Mesendoderm (in vitro differentiated cells): ENCODE measurements at regions not wholly inside any gene's neighbourhood (a gene's known extent, or its start where the extent isn't known, plus 50 kb on each side); places are given as distances from the start of the nearest gene placed in this dataset.
"Not testable (repeated sequence)": the region's sequence is repeated elsewhere in the genome, so short reads cannot be mapped to it uniquely, and the experiment has no call there.

Experiments used
- DNase-seq: peaks from one replicate; pipeline ENCODE4 v3.0.0; 2013
- H2AK5ac ChIP-seq: 2 replicates; pipeline ENCODE4 v1.6.1; 2013; ENCODE audit warnings: low read length, inconsistent platforms
- H2BK120ac ChIP-seq: 2 replicates; pipeline ENCODE4 v1.6.1; 2013; ENCODE audit warnings: low read depth, mild to moderate bottlenecking, low read length, moderate library complexity, mixed read lengths
- H2BK15ac ChIP-seq: replicated peaks from 2 replicates; pipeline ENCODE4 v1.6.1; 2013; ENCODE audit warnings: low read depth, mild to moderate bottlenecking, moderate library complexity
- H2BK5ac ChIP-seq: 2 replicates; pipeline ENCODE4 v1.6.1; 2013; ENCODE audit warnings: low read length, inconsistent platforms
- H3K18ac ChIP-seq: 2 replicates; pipeline ENCODE4 v1.6.1; 2013; ENCODE audit warnings: mild to moderate bottlenecking, low read length, mixed read lengths
- H3K23ac ChIP-seq: one replicate; pipeline ENCODE4 v1.6.1; 2013; ENCODE audit warnings: low read length
- H3K27ac ChIP-seq: 2 replicates; pipeline ENCODE4 v1.5.1; 2013; ENCODE audit warnings: low read depth, mild to moderate bottlenecking, inconsistent platforms, low read length, moderate library complexity
- H3K27me3 ChIP-seq: 2 replicates; pipeline ENCODE4 v1.6.1; 2013; ENCODE audit warnings: low read length, control low read depth, mild to moderate bottlenecking, inconsistent platforms; ENCODE audit not compliant: insufficient read depth, poor library complexity
- H3K36me3 ChIP-seq: 2 replicates; pipeline ENCODE4 v1.6.1; 2013; ENCODE audit warnings: low read length, inconsistent platforms; ENCODE audit not compliant: control insufficient read depth, insufficient read depth
- H3K4ac ChIP-seq: one replicate; pipeline ENCODE4 v1.6.1; 2013; ENCODE audit warnings: low read depth, mild to moderate bottlenecking, low read length, moderate library complexity
- H3K4me1 ChIP-seq: 2 replicates; pipeline ENCODE4 v1.6.1; 2013; ENCODE audit warnings: low read depth, low read length, inconsistent platforms; ENCODE audit not compliant: control insufficient read depth
- H3K4me2 ChIP-seq: 2 replicates; pipeline ENCODE4 v1.6.1; 2013; ENCODE audit warnings: low read length
- H3K4me3 ChIP-seq: 2 replicates; pipeline ENCODE4 v1.5.1; 2013; ENCODE audit warnings: mild to moderate bottlenecking, low read length
- H3K56ac ChIP-seq: one replicate; pipeline ENCODE4 v1.6.1; 2013; ENCODE audit warnings: low read length
- H3K79me1 ChIP-seq: 2 replicates; pipeline ENCODE4 v1.6.1; 2013; ENCODE audit warnings: low read length, inconsistent platforms
- H3K79me2 ChIP-seq: 2 replicates; pipeline ENCODE4 v1.6.1; 2013; ENCODE audit warnings: mild to moderate bottlenecking, low read length; ENCODE audit not compliant: control insufficient read depth, insufficient read depth
- H3K9ac ChIP-seq: 2 replicates; pipeline ENCODE4 v1.6.1; 2013; ENCODE audit warnings: low read length, inconsistent platforms
- H4K5ac ChIP-seq: one replicate; pipeline ENCODE4 v1.6.1; 2013; ENCODE audit warnings: low read length
- H4K8ac ChIP-seq: one replicate; pipeline ENCODE4 v1.6.1; 2013; ENCODE audit warnings: low read depth, mild to moderate bottlenecking, control low read depth, low read length, moderate library complexity
- WGBS: extraction: QIAGEN DNeasy Blood & Tissue Kit; methylation state at CpG from one replicate; pipeline ENCODE4 v1.1.7; 2013; ENCODE audit warnings: low lambda C conversion rate, missing lambda C conversion rate; ENCODE audit not compliant: insufficient coverage; ENCODE audit errors: extremely low coverage; 5-methylcytosine and 5-hydroxymethylcytosine counted together

GRCh38 chr1:169046671-169047070 is 59.8 kb upstream of the ATP1B1 start:
- H3K56ac ChIP-seq, result no peak overlapping the region
- H4K5ac ChIP-seq, result no peak overlapping the region
- no peak overlapping the region for H4K8ac ChIP-seq
- no peaks in the 10 kb centered on the region for H3K79me1 ChIP-seq
- H3K9ac ChIP-seq, result no peak overlapping the region
- no peak overlapping the region for H3K4me2 ChIP-seq
- H3K27ac ChIP-seq, result no peak overlapping the region
- no peak overlapping the region for H2AK5ac ChIP-seq
- H3K18ac ChIP-seq, result no peak overlapping the region
- no peaks in the 10 kb centered on the region for H3K36me3 ChIP-seq
- H2BK120ac ChIP-seq, result no peak overlapping the region
- H3K27me3 ChIP-seq, result no peaks in the 10 kb centered on the region
- WGBS, result no CpG with 5 or more reads among the region's 3 CpGs
- H2BK15ac ChIP-seq, result no peak overlapping the region
- H3K23ac ChIP-seq, result no peak overlapping the region
- H2BK5ac ChIP-seq, result no peak overlapping the region
- no peaks in the 10 kb centered on the region for H3K79me2 ChIP-seq
- no peaks in the 10 kb centered on the region for H3K4me1 ChIP-seq
- no peak overlapping the region for H3K4ac ChIP-seq
- DNase-seq, result no peak
- no peak overlapping the region for H3K4me3 ChIP-seq

GRCh38 chr1:169047074-169047473 is 59.4 kb upstream of the ATP1B1 start:
- Histone ChIP-seq H3K4me1 (no peaks in the 10 kb centered on the region), H3K4me2 (no peak overlapping the region), H4K5ac (no peak overlapping the region), H2BK5ac (no peak overlapping the region), H2BK120ac (no peak overlapping the region), H3K36me3 (no peaks in the 10 kb centered on the region), H3K9ac (no peak overlapping the region), H2AK5ac (no peak overlapping the region), H3K56ac (no peak overlapping the region), H3K4ac (no peak overlapping the region), H3K4me3 (no peak overlapping the region), H3K27ac (no peak overlapping the region), H3K27me3 (no peaks in the 10 kb centered on the region), H3K23ac (no peak overlapping the region), H2BK15ac (no peak overlapping the region), H3K79me1 (no peaks in the 10 kb centered on the region), H3K79me2 (no peaks in the 10 kb centered on the region), H4K8ac (no peak overlapping the region), H3K18ac (no peak overlapping the region)
- DNase-seq, result no peak
- no CpG with 5 or more reads among the region's 1 CpG for WGBS

- DNase-seq, result no peak
- H4K8ac ChIP-seq, result no peak overlapping the region
- H3K27ac ChIP-seq, result no peak overlapping the region
- no CpG with 5 or more reads among the region's 3 CpGs for WGBS
- no peaks in the 10 kb centered on the region for H3K27me3 ChIP-seq
- no peaks in the 10 kb centered on the region for H3K4me1 ChIP-seq
- H2BK15ac ChIP-seq, result no peak overlapping the region
- no peaks in the 10 kb centered on the region for H3K36me3 ChIP-seq
- H3K56ac ChIP-seq, result no peak overlapping the region
- H3K4me2 ChIP-seq, result no peak overlapping the region
- no peaks in the 10 kb centered on the region for H3K79me1 ChIP-seq
- no peak overlapping the region for H3K9ac ChIP-seq
- H2BK120ac ChIP-seq, result no peak overlapping the region
- no peaks in the 10 kb centered on the region for H3K79me2 ChIP-seq
- H3K23ac ChIP-seq, result no peak overlapping the region
- H3K4ac ChIP-seq, result no peak overlapping the region
- no peak overlapping the region for H2BK5ac ChIP-seq
- no peak overlapping the region for H3K18ac ChIP-seq
- H4K5ac ChIP-seq, result no peak overlapping the region
- H3K4me3 ChIP-seq, result no peak overlapping the region
- H2AK5ac ChIP-seq, result no peak overlapping the region
Observed at GRCh38 chr1:169048043-169048442, 58.4 kb upstream of the ATP1B1 start.

- H3K23ac ChIP-seq, result no peak overlapping the region
- no peak overlapping the region for H3K4me3 ChIP-seq
- H2BK120ac ChIP-seq, result no peak overlapping the region
- no peak overlapping the region for H4K8ac ChIP-seq
- H3K4ac ChIP-seq, result no peak overlapping the region
- no peak for DNase-seq
- H3K79me2 ChIP-seq, result no peaks in the 10 kb centered on the region
- H3K4me2 ChIP-seq, result no peak overlapping the region
- H2BK15ac ChIP-seq, result no peak overlapping the region
- no peak overlapping the region for H2BK5ac ChIP-seq
- no peak overlapping the region for H3K9ac ChIP-seq
- no peaks in the 10 kb centered on the region for H3K36me3 ChIP-seq
- no peak overlapping the region for H3K56ac ChIP-seq
- no peak overlapping the region for H3K18ac ChIP-seq
- no peaks in the 10 kb centered on the region for H3K27me3 ChIP-seq
- no CpG with 5 or more reads among the region's 5 CpGs for WGBS
- H3K4me1 ChIP-seq, result no peaks in the 10 kb centered on the region
- no peak overlapping the region for H4K5ac ChIP-seq
- H3K27ac ChIP-seq, result no peak overlapping the region
- H3K79me1 ChIP-seq, result no peaks in the 10 kb centered on the region
- no peak overlapping the region for H2AK5ac ChIP-seq
Observed at GRCh38 chr1:169049258-169049938, 57.1 kb upstream of the ATP1B1 start.

- H2BK5ac ChIP-seq, result no peak overlapping the region
- H3K27me3 ChIP-seq, result no peaks in the 10 kb centered on the region
- H3K79me2 ChIP-seq, result no peaks in the 10 kb centered on the region
- no peak overlapping the region for H3K18ac ChIP-seq
- no peak for DNase-seq
- no peaks in the 10 kb centered on the region for H3K36me3 ChIP-seq
- no peak overlapping the region for H3K56ac ChIP-seq
- no peak overlapping the region for H2AK5ac ChIP-seq
- WGBS, result no CpG with 5 or more reads among the region's 2 CpGs
- H3K27ac ChIP-seq, result no peak overlapping the region
- no peak overlapping the region for H4K8ac ChIP-seq
- no peak overlapping the region for H3K23ac ChIP-seq
- no peak overlapping the region for H3K4me2 ChIP-seq
- H3K4me3 ChIP-seq, result no peak overlapping the region
- H3K9ac ChIP-seq, result no peak overlapping the region
- H2BK15ac ChIP-seq, result no peak overlapping the region
- no peaks in the 10 kb centered on the region for H3K79me1 ChIP-seq
- no peak overlapping the region for H4K5ac ChIP-seq
- no peaks in the 10 kb centered on the region for H3K4me1 ChIP-seq
- no peak overlapping the region for H2BK120ac ChIP-seq
- no peak overlapping the region for H3K4ac ChIP-seq
Observed at GRCh38 chr1:169051171-169051570, 55.3 kb upstream of the ATP1B1 start.

DNA sequence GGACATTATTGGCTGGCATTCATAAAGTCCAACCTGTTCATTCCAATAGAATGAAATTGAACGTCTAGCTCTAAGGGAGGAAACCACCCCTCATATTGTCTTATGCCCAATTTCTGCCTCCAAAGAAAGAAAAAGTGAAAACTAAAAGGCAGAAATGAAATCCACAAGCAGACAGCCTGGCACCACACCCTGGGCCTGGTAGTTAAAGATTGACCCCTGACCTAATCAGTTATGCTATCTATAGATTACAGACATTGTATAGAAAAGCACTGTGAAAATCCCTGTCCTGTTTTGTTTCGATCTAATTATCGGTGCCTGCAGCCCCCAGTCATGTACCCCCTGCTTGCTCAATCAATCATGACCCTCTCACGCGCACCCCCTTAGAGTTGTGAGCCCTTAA is 54.3 kb upstream of the ATP1B1 start:
- H3K27ac ChIP-seq, H3K27me3 ChIP-seq, H4K5ac ChIP-seq, H3K79me1 ChIP-seq, H3K4me1 ChIP-seq, DNase-seq, H3K4me2 ChIP-seq, H2BK5ac ChIP-seq, H3K23ac ChIP-seq, H2AK5ac ChIP-seq, H2BK15ac ChIP-seq, H3K4ac ChIP-seq, H3K36me3 ChIP-seq, H4K8ac ChIP-seq, H3K4me3 ChIP-seq, H3K18ac ChIP-seq, H3K79me2 ChIP-seq, H3K9ac ChIP-seq, H3K56ac ChIP-seq, H2BK120ac ChIP-seq: not testable (repeated sequence)
- WGBS, result no CpG with 5 or more reads among the region's 5 CpGs
